ENCODE measurements at regions not wholly inside any gene's neighbourhood (a gene's known extent, or its start where the extent isn't known, plus 50 kb on each side); places are given as distances from the start of the nearest gene placed in this dataset.
"Not testable (repeated sequence)": the region's sequence is repeated elsewhere in the genome, so short reads cannot be mapped to it uniquely, and the experiment has no call there.

DNA sequence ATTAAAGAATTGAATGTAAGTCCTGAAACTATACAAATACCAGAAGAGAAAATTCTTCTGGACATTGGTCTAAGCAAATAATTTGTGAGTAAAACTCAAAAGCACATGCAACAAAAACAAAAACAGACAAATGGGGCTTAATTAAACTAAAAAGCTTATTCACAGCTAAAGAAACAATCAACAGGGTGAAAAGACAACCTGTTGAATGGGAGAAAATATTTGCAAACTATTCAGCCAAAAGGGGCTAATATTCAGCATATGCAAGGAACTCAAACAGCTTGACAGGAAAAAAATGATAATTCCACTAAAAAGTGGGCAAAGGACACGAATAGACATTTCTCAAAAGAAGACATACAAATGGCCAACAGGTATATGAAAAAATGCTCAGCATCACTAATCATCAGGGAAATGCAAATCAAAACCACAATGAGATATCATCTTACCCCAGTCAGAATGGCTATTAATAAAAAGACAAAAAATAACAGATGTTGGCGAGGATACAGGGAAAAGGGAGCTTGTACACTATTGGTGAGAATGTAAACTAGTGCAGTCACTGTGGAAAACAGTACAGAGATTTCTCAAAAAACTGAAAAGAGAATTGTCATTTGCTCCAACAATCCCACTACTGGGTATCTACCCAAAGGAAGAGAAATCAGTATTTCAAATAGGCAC is 177.5 kb upstream of the RTL1 start:
- DNase-seq (ENCODE audit: low spot score), result no peak

DNA sequence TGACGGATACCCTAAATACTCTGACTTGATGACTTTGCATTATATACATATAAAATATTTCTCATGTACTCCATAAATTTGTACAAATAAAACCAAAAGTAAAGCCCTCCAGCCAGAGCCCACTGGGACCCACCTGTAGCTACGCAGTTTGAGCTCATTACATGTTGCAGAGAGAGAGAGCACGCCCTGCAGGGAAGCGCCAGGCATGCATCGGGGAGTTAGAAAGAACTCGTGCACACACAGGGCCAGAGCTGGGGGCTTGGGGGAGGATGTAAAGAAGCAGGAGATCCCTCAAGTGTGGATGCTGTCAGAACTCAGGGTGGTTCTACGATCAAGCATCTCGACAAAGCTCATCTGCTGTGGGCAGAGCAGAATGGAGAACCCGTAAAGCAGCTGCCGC is 178.5 kb upstream of the RTL1 start:
- no peak for DNase-seq (ENCODE audit: low spot score)

DNA sequence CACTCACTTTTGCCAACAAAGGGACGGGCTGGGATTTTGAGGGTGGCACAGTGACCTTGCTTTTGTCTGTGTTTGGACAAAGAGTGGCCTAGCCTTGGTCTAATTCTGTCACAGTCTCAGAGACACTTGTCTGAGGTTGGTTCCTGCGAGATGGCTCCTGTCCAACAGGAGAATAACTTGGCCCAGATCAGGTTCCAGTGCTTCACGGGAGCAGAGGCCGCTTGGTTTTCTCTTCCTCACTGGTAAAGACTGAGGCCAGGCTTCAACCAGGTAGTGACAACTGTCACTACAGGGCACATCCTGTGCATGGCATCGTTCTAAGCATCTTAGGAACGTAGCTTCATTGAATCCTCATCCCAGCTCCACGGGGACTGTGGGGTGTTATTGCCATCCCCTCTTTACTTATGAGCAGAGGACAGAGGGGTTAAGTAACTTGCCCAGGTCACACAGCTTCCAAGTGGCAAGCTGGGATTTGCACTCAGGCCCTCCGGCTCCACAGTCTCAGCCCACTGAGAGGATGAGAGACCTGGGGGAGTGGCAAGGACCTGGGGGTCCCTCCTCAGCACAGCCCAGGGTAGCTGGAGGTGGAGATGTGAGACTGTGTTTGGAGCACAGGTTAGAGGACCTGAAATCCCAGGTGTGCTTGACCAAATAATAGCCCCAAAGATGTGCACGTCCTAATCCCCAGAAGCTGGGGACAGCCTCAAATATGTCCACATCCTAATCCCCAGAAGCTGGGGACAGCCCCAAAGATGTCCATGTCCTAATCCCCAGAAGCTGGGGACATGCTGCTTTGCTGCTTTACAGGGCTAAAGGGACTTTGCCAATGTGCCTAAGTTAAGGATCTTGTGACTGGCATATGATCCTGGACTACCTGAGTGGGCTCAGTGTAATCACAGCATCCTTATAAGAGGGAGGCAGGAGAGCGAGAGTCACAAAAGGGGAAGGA is 179.2 kb upstream of the RTL1 start:
- no peak for DNase-seq (ENCODE audit: low spot score)

DNA sequence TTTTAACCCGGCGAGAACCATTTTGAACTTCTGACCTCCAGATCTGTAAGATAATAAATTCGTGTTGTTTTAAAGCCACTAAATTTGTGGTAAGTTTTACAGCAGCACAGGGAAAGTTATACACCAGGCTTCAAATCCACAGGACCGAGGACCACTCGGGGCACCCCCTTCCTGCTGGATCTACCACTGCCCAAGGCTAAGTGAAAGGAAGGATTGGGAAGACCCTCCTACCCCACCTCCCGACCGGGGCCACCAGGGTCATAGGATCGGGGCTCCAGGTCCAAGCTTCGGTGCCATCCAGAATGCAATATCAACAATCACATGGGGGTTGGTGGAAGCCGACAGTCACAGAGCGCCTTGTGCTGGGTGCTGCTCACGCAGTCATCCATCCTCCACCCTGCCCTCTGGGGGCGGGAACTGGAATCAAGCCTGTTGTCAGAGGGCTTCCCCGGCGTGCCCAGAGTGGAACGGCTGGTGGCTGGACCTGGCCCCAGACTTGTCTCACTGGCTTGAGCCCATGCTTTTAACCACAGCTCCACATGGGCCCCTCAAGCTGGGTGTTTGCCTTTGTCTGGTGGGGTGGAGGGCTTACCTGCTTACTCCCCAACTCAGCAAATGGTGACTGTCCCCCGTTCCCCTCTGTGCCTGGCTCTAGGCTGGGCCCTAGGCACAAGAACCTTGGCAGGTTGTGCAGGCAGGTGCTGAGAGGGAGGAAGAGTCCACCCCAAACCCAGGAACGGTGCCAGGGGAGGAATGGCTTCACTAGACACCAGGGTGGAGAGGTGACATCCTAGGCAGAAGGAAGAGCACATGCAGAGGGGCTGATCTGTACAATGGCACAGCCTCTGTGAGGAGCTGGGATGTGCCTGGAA is 180.3 kb upstream of the RTL1 start:
- no peak for DNase-seq (ENCODE audit: low spot score)

DNA sequence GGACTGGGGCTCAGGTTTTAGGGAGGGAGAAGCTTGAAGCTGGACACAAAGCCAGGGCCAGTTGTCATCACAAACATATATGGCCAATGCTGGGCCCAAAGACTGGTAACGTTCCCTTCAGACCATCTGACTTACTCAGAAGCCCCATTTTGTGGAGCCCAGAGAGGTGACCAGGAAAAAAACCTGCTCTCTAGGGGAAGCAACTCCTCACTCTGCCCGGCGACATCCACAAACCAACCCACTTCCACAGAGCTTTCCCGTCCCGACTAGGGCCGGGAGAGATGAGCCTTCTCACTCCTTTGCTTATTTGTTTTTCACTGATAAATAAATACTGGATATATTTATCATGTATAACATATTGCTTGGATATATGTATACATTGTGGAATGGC is 180.9 kb upstream of the RTL1 start:
- no peak for DNase-seq (ENCODE audit: low spot score)

DNA sequence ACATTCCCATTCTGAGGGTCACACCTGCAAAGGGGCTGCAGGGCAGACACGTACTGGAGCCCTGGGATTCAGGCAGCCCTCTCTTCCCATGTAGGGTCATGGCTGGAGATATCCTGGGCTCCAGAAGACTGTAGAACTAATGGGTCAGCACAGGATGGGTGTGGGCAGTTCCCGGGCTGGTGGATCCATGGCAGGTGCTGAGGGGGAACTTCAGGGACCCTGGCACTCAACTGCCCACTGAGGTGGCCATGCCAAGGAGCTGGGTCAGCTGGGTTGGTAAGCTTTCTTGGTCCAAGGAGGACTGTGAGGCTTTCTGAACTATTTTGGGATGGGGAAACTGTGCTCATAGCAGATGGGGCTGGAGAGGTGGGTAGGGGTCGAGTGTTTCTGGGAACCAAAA is 183.4 kb upstream of the RTL1 start:
- DNase-seq (ENCODE audit: low spot score), result no peak

DNA sequence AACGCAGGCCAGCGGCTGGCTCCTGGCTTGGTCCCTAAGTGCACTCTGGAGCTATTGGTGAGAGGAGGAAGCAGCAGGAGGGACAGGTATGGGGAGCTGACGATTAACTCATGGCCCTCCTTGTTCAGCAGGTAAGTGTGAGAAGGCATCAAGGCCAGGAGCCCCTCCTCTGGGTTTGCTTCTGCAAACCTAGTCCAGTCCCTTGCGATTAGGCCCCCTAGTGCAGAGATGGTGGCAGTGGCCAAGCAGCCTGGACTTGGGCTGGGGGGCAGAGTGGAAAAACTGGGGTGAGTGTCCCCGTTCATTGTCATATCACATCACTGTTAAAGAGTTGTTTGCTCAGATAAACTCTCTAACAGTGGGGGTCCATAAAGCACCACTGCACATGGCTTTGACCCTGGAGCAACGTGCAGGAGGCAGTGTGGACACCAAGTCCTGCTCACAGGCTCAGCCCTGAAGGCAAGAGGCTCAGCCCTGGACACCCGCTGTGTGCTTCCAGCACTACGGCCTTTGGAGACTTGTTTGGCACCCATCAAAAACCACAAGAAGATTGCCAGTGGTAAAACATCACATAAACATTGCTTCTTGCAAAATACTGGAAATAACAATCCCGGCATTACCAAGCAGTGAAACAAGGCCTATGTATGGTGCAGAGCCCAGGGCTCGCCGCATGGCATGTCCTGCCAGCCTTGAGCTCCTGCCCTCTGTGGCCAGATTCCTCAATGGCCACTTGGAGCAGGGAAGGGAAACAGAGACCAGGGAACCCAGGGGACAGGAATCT is 184.3 kb upstream of the RTL1 start:
- DNase-seq (ENCODE audit: low spot score), result peak; percentile 87

DNA sequence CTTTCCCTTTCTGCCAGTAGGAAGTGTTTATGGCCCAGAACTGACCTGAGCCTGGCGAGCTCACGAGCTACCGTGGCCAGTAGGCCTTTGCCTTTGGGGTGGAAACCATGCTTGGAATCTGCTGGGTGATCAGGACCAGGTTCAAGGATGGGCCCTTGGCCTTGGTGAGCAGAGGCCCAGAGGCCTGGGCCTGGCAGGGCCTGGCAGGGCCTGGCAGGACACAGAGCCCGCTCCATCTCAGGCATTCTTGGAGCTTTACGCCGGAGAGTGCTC is 184.8 kb upstream of the RTL1 start:
- DNase-seq (ENCODE audit: low spot score), result no peak

DNA sequence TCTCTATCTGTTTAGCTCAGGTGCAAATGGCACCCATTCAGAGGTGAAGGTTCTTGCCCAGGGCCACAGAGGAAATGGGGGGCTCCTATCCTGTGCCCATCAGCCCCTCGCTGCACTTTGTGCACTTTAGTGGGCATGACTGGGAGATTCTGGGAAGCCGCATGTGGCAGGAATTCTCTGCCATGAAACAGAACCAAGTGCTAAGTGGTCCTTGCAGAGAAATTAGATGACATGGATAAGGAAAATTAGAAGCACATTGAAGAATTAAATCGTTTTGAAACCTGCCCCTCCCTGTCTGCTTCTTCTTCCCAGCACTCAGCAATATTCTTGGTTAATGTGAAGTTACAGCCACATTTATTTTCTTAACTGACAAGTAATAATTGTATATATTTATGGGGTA is 185.2 kb upstream of the RTL1 start:
- no peak for DNase-seq (ENCODE audit: low spot score)

DNA sequence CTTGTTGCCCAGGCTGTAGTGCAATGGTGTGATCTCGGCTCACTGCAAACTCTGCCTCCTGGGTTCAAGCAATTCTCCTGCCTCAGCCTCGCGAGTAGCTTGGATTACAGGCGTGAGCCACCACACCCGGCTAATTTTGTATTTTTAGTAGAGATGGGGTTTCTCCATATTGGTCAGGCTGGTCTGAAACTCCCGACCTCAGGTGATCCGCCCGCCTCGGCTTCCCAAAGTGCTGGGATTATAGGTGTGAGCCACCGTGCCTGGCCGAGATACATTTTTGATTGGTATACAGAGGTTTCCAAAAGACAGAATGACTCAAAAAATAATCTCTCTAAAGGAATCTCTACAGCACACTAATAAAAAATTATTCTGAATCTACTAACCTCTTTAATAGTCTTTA is 187.0 kb upstream of the RTL1 start:
- not testable (repeated sequence) for DNase-seq (ENCODE audit: low spot score)

DNA sequence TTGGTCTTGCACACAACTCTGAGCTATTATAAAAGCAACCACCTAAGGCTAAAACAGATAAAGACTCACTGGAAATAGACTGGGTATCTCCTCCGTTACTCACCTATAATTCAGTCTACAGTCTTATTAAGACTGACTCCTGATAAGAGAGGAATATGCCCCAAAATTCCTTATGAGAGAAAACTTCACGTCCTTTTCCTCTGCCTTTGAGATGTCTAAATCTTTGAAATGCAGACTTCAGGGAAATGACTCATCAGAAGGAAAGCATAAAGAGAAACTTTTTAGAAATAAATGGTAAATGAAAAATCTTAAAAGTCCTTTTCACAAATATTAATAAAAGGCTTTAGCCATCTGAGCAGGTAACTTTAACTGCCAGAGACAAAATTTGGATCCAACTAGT is 187.5 kb upstream of the RTL1 start:
- no peak for DNase-seq (ENCODE audit: low spot score)

DNA sequence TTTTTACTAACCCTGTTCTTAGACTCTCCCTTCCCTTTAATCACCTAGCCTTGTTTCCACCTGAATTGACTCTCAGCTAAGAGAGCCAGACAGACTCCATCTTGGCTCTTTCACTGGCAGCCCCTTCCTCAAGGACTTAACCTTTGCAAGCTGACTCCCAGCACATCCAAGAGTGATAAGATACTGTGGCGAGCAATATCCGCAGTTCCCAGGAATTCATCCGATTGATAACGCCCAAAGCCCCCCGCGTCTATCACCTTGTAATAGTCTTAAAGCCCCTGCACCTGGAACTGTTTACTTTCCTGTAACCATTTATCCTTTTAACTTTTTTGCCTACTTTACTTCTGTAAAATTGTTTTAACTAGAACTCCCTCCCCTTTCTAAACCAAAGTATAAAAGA is 191.4 kb upstream of the RTL1 start:
- DNase-seq (ENCODE audit: low spot score), result not testable (repeated sequence)

DNA sequence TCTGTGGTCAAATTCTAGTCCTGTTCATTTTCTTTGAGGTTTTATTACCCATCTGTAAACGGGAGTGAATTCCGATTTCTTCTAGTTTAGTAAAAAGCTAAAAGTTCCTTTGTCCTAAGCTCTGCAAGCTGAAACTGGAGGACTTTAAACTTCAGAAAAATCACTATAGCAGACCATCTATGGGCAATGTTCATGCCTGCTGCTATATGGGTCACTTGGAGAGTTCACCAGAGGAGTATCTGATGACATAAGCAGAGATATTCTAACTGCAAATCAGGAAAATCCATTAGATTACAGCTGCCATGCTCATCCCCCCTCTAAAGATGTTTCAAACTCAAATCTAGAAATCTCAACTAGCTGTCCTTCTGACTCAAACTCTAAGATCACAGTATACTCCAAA is 193.0 kb upstream of the RTL1 start:
- no peak for DNase-seq (ENCODE audit: low spot score)

DNA sequence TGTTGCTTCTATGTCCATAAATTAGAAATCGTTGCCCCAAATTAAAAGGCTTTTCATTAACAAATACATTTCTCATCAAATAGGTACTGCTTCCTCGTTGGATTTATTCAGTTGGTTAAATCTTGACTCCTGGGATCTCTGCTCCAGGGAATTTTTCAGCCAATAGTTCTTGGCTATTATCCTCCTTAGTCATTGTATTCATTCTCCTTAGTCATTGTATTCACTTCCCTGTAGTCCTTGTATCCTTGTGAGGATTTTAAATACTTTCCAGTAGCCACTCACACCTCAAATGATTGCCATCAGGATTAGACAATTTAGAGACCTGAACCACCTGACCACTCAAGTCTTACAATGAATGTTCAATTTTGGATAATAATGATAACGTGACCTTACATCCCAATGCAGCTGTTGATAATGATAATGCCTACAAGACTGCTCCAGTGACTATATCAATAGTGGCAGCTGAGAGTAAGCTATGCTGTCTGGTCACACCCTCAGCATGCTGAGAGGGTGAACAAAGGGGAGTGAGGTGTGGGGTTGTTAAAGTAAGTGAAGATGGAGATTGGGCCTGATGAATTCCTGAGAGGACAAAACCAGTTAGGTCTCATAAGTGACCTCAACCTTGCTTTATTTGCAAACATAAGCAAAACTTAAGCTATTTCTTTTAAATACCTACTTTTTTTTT is 193.7 kb upstream of the RTL1 start:
- no peak for DNase-seq (ENCODE audit: low spot score)

DNA sequence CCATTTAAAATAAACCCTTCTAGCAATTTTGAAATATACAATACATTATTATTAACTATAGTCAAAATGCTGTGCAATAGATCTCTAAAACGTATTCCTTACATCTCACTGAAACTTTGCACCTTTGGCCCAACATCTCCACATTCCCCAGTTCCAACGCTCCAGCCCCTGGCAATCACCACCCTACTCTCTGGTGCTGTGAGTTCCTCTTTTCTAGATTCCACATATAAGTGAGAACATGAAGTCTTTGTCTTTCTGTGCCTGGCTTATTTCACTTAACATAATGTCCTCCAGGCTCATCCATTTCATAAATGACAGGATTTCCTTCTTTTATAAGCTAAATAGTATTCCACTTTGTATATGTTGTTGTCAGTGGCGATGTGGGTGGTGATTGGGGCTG is 194.7 kb upstream of the RTL1 start:
- DNase-seq (ENCODE audit: low spot score), result no peak

DNA sequence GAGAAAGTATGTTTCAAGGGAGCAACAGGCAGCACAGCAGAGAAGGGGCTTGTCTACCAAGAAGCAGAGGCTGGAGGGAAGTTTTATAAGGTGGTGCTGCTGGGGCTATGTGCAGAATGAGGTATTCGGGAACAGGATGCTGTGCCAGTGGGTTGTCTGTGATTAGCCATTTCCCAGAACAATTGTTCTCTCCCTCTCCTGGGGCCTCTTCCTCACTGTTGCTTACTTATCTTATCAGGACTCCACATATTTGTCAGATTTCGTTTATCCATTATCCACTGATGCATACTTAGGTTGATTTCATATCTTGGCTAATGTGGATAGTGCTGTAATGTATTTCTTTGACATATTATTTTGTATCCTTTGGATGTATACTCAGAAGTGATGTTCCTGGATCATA is 195.1 kb upstream of the RTL1 start:
- no peak for DNase-seq (ENCODE audit: low spot score)

DNA sequence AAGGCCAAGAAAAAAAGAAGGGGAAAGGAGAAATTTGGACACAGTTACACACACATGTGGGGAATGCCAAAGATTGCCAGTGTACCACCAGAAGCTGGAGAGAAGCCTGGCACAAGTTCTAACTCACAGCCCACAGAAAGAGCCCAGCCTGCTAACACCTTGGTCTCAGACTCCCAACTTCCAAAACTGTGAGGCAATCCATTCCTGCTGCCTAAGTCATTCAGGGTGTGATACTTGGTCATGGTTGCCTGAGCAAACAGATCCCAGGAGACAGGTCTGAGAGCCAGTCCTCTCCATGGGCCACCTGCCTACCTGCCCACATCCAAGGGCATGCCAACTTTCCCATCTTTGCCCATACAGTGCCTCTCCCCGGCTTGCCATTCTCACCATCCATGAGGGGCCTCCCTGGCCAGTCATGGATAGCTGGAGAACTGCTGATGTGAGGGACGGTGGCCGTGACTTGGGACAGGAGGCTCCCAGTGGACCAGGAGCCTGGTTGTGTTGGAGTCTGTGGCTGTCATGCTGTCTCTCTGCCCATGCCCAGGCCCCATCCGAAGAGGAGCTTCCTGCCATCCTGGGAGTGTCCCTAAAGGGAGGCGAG is 198.0 kb upstream of the RTL1 start:
- no peak for DNase-seq (ENCODE audit: low spot score)

DNA sequence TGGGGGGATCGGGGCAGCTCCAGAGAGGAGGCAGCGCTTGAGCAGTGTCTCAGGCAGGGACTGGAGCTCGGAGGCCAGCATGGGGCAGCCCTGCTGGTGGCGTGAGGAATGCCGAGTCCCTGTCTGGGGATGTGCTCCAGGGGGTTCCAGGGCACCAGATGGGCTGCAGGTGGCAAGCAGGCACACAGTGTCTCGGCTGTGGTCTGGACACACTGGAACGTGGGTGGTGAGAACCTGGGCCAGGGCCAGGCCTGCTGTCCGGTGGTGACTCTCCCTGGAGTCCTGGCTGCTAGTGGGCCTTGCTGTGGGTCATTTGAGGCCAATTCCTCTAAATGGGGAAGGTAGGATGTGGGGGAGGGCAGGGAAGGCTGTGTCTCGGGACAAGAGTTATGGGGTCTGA is 199.4 kb upstream of the RTL1 start:
- no peak for DNase-seq (ENCODE audit: low spot score)

DNA sequence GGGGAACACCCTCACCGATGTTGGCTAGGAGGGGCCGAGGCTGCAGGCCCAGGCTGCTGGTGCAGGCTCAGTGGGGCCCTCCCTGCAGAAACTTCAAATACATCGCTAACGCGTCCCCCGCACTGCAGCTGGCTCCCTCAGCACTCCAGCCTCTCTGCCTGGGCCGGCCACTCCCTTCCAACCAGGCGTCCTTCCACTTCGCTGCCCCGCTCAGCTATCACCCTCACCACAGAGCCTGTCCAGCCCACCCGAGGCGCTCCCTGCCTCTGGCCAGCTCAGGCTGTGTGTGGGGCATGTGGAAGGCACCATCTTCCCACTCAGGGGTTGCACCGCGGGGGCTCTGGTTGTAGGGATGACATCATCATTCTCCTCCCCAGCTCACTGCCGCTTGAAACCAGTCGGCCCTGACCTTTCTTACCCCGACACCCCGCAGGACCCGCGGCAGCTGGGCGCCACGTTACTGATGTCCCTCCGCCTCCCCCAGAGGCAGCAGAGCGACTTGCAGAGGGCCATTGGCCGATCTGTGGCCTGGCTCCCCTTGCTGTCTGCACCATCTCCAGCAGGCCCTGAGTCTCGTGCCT is 199.9 kb upstream of the RTL1 start:
- no peak for DNase-seq (ENCODE audit: low spot score)

DNA sequence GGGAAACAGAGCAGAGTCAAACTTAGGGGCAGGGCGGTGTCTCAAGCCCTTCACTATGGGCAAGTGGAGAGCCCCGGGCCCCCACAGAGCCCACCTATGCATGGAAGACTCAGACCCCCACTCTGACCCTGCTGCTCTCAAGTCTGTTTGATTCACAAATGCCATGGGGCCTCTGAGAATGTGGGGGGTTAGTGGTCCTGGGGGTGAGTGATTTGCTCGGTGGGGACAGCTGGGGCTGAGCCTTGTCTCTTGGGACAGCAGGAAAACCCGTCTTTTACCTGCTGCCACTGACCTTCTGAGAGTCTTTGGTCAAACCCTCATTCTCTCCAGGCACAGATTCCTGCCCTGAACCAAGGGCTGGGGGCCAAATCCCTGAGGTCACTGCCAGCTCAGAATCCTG is 201.0 kb upstream of the RTL1 start:
- DNase-seq (ENCODE audit: low spot score), result no peak

DNA sequence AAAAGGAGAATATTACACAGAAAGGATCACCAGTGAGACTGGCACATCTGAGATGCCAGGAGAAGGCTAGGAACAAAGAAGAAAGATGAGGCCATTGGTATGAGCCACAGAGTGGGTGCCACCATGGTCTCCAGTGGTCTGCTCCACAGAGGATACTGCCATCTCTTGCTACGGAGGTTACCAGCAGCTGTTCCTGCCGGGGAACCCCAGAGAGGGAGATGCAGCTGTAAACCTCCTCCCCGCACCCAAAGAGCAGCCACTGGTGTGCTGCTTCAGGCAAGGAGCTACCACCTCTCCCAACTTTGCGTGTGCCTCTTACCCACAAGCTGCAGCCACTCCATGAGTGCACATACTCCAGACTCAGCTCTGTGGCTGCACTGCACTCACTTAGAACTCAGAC is 201.5 kb upstream of the RTL1 start:
- no peak for DNase-seq (ENCODE audit: low spot score)

Data from H4 (cell line).